Adrenal gland (tissue), 9 donors: ENCODE measurements at regions not wholly inside any gene's neighbourhood (a gene's known extent, or its start where the extent isn't known, plus 50 kb on each side); places are given as distances from the start of the nearest gene placed in this dataset.

ENCODE experiments used
- DNase-seq, 7 donors: peaks; one replicate each; pipeline ENCODE4 v3.0.0-alpha.2; 2019 to 2020
- H3K27ac ChIP-seq, 5 donors: fragments of 200-600 bp; sonication (generic) in 4 of 5; 1 replicate in 3 of 5; 2 replicates in 2 of 5; pipeline versions ENCODE4 v1.5.1 to v1.8.0; 2016 to 2020; ENCODE audit warnings: mild to moderate bottlenecking in 1 of 5
- H3K27me3 ChIP-seq: fragments of 200-600 bp; 2 replicates; pipeline ENCODE4 v1.8.0; 2021
- H3K36me3 ChIP-seq, 2 donors: fragments of 200-600 bp; replicated peaks in 1 of 2; 1 replicate in 1 of 2; 2 replicates in 1 of 2; pipeline versions ENCODE4 v1.5.1 to v1.8.0; 2018 to 2022
- H3K4me1 ChIP-seq, 2 donors: fragments of 200-600 bp; replicated peaks in 1 of 2; 1 replicate in 1 of 2; 2 replicates in 1 of 2; pipeline versions ENCODE4 v1.5.1 to v1.8.0; 2018 to 2021
- H3K4me3 ChIP-seq, 4 donors: fragments of 200-600 bp; sonication (generic) in 3 of 4; one replicate each; pipeline ENCODE4 v1.5.1; 2016 to 2018
- H3K9me3 ChIP-seq, 3 donors: fragments of 200-600 bp; sonication (generic) in 1 of 3; replicated peaks in 1 of 3; 1 replicate in 2 of 3; 2 replicates in 1 of 3; pipeline versions ENCODE4 v1.5.1 to v1.8.0; 2016 to 2021
- CTCF ChIP-seq, 6 experiments: fragments of 450-650 bp in 4 of 6; fragments of 200-600 bp in 2 of 6; sonication (generic) in 1 of 6; IDR thresholded peaks; 1 replicate in 5 of 6; 2 replicates in 1 of 6; pipeline versions ENCODE4 v1.5.1 to v1.8.0; 2016 to 2021; ENCODE audit warnings: antibody characterized with exemption in 6 of 6, mild to moderate bottlenecking in 2 of 6, moderate library complexity in 1 of 6
- POLR2A ChIP-seq, 2 donors: fragments of 450-650 bp; IDR thresholded peaks; one replicate each; pipeline ENCODE4 v1.6.1; 2017; ENCODE audit warnings: antibody characterized with exemption in 2 of 2, mild to moderate bottlenecking in 2 of 2, moderate library complexity in 1 of 2
- WGBS, 4 donors: extraction: QIAGEN DNeasy Blood & Tissue Kit in 2 of 4; methylation state at CpG; one replicate each; pipeline versions ENCODE4 v1.1.5 to v1.1.7; 2013 to 2017; 5-methylcytosine and 5-hydroxymethylcytosine counted together
- intact Hi-C, 2 donors: fragments of 100-400 bp; cut with DNase I; formaldehyde crosslinking; loops; one replicate each; pipeline versions ENCODE4 v1.14.1 to v1.15.0; 2022 to 2023
- donor health status: healthy with polysubstance abuse.
- donor health status: Bipolar disorder and iron deficiency.
- donor health status: DM: yes; HTN: yes; CAD: no.
- donor health status: DM: no; HTN: no; CAD: no.
- donor health status: DM: no; HTN: no; CAD: no.

GRCh38 chr1:4563586-4563985 is 90.8 kb upstream of the AJAP1 start:
- Histone ChIP-seq H3K27me3 (no peaks in the 10 kb centered on the region), H3K9me3 (no peaks in the 10 kb centered on the region)

GRCh38 chr1:4564051-4564450 is 90.4 kb upstream of the AJAP1 start:
- WGBS, 4 donors: 28 to 30% (median 29%) methylated on average over 10 of the region's 10 CpGs
- intact Hi-C loops: no loop called here

More at GRCh38 chr1:4563586-4563985, 90.8 kb upstream of the AJAP1 start:
- no peak for DNase-seq
- no peak for TF ChIP-seq CTCF (IDR thresholded peaks at IDR 0.05)
- TF ChIP-seq POLR2A (IDR thresholded peaks at IDR 0.05): no peak
- H3K36me3 ChIP-seq: no peaks in the 10 kb centered on the region
- 72 to 83% (median 82%) methylated on average over 4 of the region's 4 CpGs for WGBS, 4 donors
- H3K4me3 ChIP-seq: no peak overlapping the region
- intact Hi-C loops: no loop called here
- H3K4me1 ChIP-seq: no peaks in the 10 kb centered on the region
- H3K27ac ChIP-seq: no peak overlapping the region

GRCh38 chr1:4565166-4565565 is 89.2 kb upstream of the AJAP1 start:
- 81 to 83% (median 83%) methylated on average over 3 of the region's 3 CpGs for WGBS, 4 donors
- Histone ChIP-seq H3K4me1 (no peaks in the 10 kb centered on the region), H3K27me3 (no peaks in the 10 kb centered on the region), H3K9me3 (no peaks in the 10 kb centered on the region), H3K4me3 (no peak overlapping the region), H3K36me3 (no peaks in the 10 kb centered on the region), H3K27ac (no peak overlapping the region)
- intact Hi-C loops: no loop called here
- no peak for DNase-seq
- TF ChIP-seq POLR2A (IDR thresholded peaks at IDR 0.05) (no peak), CTCF (IDR thresholded peaks at IDR 0.05) (no peak)

More at GRCh38 chr1:4564051-4564450, 90.4 kb upstream of the AJAP1 start:
- H3K27ac ChIP-seq: no peak overlapping the region
- no peak overlapping the region for H3K4me3 ChIP-seq
- TF ChIP-seq POLR2A (IDR thresholded peaks at IDR 0.05) (no peak), CTCF (IDR thresholded peaks at IDR 0.05) (no peak)
- no peaks in the 10 kb centered on the region for H3K4me1 ChIP-seq
- H3K36me3 ChIP-seq: no peaks in the 10 kb centered on the region
- DNase-seq: no peak
- H3K27me3 ChIP-seq: no peaks in the 10 kb centered on the region
- no peaks in the 10 kb centered on the region for H3K9me3 ChIP-seq

GRCh38 chr1:4565801-4566449 is 88.5 kb upstream of the AJAP1 start:
- Histone ChIP-seq H3K4me1 (no peaks in the 10 kb centered on the region), H3K4me3 (no peak overlapping the region), H3K27ac (no peak overlapping the region), H3K9me3 (no peaks in the 10 kb centered on the region), H3K27me3 (no peaks in the 10 kb centered on the region), H3K36me3 (no peaks in the 10 kb centered on the region)
- intact Hi-C loops: no loop called here
- DNase-seq: no peak
- TF ChIP-seq POLR2A (IDR thresholded peaks at IDR 0.05) (no peak), CTCF (IDR thresholded peaks at IDR 0.05) (no peak)
- 56 to 71% (median 67%) methylated on average over 8 to 12 of the region's 12 CpGs for WGBS, 4 donors
